Activated CD8-positive, alpha-beta memory T cell treated with anti-CD3 and anti-CD28 coated beads, Interleukin-2, amount 50 U/mL, for 1 hour (primary cell): ENCODE measurements at regions not wholly inside any gene's neighbourhood (a gene's known extent, or its start where the extent isn't known, plus 50 kb on each side); places are given as distances from the start of the nearest gene placed in this dataset.

Source experiments
- DNase-seq: peaks from one replicate; pipeline ENCODE4 v3.0.0-alpha.2; 2020; ENCODE audit errors: extremely low read depth

DNA sequence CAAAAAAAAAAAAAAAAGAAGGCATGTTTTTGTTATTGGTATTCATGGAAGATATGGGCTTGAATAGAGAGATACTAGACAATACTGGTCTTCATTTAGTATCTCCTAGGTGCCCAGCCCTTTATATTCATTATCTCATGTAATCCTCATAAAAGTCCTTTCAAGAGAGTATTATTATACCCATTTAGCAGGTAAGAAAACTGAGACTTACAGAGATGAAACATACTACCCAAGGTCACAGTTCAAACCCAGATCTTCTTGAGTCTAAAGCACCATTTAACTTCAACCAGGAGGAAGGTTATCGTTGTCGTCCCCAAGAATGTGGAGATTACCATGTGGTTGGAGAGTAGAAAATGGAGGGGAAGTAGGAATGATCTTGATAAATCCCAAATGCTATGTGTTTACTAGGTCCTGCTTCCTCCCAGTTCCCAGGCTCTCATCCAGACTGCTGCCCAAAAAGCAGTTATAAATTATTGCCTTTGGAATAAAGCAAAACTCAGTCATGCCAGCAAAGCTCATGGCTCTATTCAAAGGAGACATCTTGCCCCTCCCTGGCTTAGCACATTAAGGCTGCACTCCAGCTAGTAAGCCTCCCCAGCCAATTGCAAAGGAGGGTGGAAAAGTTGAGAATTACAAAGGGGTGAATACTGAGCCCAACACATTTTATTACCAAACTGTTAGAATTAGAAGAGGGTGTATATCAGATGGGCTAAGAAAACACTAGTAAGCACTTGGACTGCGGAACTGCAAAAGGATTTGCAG is 163.9 kb downstream of the PIK3R1 start:
- DNase-seq: no peak

DNA sequence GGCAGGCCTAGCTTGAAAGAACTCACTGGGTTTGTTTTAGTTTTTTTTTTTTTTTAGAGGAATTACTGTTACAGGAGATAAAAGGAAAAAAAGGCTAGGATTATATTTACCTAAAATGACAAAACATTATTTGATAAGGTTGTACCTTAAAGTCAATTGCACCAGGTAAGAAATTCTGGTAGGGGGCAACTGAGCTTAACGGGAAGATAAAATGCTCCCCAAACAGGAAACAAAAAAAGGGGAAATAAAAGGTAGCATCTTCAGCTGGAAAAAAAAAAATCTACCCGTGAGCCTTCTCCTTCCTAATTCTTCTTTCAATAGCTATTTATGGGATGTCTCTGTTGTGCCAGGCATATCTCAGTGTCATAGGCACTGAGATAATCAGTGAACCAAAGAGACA is 164.5 kb downstream of the PIK3R1 start:
- no peak for DNase-seq

DNA sequence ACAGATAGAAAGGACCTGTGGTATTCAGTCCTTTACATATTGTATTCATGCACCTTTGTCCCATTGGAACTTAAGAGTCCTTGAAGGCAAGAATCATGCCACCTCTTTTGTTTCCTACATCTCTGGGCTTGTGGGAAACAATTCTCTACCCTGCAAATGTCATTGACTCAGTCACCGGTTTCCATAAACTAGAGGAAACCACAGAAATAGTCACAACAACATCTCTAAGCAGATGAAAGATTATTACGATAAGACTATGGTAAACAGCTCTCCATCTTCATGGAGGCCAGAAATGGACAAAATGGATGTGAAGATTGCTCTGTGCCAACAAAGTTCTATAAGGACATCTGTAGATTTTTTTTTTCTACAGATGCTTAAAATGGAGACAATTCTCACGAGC is 165.5 kb downstream of the PIK3R1 start:
- no peak for DNase-seq

DNA sequence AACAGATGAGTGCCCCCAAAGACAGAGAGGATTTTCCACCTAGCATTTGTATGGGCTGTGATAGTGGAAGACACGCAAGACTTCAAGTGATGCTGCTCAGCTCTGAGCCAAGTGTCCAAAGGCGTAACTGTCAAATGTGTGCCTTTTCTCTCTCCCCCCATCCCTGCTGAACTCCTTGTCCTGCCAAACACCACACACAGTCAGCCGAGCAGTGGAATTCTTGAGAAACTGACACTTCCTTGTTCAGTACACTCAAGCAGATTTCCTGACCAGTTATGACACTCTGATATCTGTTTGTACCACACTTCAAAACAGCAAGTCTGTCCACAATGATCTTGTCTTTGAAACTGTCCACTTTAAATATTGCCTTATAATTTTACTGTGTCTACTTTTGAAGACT is 166.4 kb downstream of the PIK3R1 start:
- DNase-seq: no peak

DNA sequence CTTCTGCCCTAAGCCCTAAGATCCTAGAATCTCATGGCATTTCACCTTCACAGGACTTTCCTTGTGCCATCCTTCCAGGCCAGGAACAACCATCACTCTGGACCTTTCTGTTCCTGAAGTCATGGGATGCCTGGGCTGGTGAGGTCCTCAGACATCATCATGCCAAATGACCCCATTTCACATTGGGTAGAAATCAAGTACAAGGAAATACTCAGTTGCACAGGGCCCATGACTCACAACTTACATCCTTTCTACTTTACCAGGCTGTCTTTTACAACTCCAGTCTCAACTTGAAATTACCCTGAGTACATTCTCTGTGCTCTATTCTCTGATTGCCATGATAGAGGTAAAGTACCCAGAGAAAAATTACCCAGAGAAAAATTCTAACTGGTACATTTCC is 167.1 kb downstream of the PIK3R1 start:
- no peak for DNase-seq

DNA sequence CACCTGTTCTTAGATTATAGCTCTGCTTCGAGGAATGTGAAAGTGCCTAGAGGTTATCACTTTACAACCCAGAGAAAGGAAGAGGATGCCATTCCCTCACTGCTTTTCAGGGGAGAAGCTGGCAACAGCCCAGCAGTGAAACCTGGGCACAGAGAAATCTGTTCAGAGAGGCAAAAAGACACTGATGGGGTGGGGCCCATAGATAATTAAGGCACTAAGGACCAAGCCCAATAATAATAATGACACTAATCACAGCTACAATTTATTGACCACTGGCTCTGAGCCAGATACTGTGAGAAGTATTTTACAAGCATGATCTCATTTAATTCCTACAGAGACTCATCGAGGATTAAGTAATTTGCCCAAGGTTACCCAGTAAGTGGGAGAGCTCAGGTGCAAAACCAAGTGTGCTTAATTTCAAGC is 168.3 kb downstream of the PIK3R1 start:
- DNase-seq: no peak

DNA sequence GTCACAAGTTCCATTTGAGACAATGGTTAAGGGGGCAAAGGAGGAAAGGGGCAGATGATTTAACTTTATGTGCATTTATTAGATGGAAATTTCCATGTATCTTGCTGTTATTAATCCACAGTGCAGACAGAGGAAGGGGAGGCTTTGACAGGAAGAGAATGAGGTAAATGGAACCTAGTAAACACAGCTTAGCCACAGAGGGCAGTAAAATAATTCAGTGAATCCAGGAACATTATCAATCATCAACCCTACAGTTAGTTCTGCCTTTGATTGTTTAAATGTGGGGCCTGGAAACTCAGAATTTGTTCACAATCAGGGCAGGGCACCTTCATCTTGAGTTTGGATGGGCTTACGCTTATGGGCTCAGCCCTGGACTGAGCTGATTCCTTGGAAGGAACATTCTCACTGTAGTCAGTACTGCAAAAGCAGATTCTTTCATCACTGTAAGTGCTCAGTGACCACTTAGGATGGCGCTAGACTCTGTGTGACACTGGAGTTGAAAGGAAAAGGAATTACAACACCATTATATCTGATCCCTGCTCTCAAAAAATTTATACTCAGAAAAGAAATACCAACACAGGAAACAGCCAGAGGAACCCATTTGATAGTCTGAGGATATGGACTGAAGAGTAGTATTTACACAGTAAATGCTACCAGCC is 169.5 kb downstream of the PIK3R1 start:
- no peak for DNase-seq

DNA sequence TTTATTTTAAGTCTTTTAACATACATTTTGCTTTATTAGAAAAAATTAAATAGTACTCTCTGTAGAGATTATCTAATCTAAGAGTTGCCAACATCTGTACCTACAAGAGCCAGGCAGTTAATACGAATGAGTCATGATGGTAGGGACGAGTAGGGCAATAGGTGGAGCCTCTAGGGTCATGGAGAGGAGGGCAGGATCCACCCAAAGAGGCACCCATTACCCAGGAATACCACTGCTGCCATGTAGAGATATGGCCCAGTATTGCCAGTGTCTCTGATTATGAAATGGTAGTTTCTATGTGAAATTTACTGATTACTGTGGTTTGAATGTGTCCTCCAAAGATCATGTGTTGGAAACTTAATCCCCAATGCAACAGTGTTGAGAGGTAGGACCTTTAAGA is 170.4 kb downstream of the PIK3R1 start:
- DNase-seq: no peak

DNA sequence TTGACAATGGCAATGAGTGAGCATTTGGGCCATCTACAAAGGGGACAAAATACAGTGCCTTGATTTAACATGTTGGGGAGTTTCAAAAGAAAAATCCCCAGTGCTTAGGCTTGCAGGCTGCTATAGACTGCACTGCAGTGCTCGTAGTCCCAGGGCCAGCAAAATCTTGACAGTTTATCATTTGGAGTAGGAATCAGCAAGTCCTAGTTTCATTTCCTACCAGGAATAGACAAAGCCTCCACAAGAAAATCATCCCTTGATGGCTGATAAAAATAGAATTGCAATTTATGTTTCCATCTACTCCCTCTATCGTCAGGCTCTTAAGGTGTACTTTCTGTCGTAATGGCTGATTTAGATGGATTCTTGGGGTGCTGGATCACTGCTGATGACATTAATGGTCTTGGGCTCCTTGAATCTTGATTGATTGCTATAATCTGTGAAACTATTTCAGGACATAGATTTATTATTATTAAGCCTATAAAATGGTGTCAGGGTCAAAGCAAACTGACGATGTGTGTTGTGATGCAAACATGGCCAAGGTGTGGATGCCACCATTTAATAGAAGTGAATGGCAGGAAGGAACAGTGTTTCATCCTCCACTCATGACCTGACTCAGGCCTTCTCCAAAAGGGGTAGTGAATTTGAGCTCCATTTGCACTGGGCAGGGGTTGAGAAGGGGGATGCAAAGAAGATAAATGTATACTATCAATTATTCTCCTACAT is 171.7 kb downstream of the PIK3R1 start:
- DNase-seq: no peak

DNA sequence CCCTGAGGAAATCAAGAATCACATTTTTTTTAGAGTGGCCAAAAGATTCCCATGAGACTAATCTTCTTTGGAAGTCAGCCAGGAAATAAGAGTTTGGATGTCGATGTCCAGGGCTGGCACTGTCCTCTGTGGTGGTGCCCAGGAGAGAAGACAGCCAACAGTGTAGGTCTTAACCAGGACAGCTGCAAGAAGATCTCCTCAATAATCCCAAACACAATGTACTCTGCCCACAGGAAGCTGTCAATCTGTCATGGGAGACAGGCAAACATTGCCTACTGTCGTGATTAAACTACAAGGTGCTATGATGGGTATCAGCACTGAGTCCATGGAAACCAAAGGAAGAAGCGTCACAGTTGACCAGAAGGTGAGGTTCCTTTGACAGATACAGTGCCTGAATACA is 174.1 kb downstream of the PIK3R1 start:
- DNase-seq: no peak

DNA sequence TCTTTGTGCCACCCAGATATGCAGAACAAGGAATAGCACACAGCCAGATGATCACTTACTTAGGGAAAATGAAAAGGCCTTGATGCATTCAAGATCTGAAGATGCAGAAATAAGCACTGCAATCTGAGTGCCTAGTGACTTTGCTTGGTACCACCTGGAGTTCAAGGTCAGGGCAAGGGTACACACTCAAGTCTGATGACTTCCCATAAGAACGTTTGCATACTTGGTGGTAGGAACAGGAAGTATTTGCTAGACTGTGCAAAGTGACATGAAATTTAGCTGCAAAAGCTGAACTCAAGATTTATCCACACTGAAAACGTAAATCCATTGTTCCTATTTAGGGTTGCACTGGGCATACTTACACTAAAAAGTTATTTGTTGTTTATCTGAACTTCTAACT is 177.1 kb downstream of the PIK3R1 start:
- DNase-seq: no peak

DNA sequence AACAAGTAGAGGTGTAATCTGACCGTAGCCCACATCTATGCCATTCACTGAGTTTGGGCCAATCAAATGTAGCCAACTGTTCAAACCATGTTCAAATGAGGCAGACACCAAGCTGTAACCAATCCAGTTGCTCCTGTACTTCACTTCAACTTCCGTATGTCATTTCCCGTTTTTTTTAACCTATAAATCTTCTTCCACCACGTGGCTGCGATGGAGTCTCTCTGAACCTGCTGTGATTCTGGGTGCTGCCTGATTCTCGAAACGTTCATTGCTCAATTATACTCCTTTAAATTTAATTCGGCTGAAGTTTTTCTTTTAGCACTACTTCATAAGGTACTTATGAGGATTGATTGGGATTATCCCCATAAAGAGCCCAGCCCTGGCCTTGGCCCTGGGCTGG is 179.7 kb downstream of the PIK3R1 start:
- no peak for DNase-seq

DNA sequence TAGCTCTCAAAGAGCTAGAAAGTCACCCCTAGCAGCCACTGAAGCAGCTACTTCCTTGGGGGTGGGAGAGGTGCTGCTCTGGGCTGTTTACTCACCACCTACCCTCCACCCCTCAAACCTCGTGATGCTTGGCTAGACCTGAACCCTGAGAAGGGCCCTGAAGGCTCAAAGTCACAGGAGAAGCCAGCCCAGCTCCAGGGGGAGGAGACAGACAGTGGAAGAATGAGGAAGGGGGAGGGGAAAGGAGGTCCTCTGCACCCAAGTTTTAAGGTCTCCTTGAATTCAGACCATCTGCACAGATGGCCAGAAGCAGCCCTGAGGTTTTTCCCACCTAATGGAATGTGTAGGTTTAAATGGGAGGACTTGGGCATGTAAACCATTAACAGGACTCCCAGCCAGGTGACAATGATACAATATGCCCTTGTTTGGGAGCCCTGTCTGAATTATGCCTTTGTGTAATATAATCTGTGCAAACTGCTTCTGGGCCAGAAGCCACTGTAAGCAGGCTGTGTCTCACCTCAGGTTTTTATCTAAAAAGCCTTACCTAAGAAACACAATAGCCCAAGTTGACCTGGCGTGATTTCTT is 180.5 kb downstream of the PIK3R1 start:
- no peak for DNase-seq

DNA sequence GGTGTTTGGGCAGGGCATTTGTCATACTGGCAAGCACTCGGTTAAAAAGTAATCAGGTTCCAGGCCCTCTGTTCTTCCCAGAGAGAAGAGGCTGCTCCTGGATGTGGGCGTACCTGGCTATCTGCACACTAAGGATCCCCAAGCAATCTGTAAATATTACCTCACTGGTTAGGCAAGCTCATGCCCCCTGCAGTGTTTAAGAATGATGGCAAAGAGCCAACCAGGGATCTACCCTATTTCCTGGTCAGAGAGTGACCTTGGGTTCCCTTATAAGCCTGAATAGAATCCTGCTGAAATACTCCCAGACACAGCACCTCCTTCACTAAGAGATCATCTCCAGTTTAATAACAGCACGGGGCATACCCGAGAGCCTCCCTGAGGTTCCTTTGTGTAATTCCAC is 181.2 kb downstream of the PIK3R1 start:
- DNase-seq: no peak

DNA sequence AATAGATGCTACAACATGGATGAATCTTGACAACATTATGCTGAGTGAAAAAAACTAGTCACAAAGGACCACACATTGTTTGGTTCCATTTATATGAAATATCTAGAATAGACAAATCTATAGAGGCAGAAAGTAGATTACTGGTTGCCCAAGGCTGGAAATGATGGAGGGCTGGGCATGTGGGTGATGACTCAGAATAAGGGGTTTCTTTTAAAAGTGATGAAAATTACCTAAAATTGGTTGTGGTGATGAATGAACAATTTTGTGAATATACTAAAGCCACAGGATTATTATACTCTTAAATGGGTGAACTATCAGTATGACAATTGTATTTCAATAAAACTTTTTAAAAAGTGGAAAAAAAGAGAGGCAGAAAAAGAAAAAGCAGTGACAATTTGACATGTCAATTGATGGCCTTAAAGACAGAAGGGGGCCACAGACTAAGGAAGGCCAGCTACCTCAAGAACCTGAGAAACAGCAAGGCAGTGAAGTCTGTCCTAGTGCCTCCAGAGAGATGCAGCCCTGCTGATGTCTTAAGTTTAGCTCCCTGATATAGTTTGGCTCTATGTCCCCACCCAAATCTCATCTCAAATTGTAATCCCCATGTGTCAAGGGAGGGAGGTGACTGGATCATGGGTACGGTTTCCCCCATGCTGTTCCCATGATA is 182.7 kb downstream of the PIK3R1 start:
- DNase-seq: no peak

DNA sequence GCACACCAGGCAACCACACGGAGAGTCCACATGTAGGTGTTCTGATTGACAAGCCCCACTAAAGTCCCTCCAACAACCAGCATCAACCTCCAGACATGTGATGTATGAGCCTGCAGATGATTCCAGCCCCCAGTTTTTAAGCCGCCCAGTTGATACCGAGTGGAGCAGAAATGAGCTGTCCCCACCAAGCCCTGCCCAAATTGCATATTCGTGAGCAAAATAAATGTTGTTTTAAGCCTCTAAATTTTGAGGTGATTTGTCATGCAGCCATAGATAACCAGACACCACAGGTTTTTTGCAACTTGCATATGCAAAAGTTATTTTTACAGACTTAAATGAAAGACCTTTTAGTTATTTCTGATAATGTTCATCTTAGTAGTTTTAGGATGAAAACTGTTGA is 187.7 kb downstream of the PIK3R1 start:
- no peak for DNase-seq

DNA sequence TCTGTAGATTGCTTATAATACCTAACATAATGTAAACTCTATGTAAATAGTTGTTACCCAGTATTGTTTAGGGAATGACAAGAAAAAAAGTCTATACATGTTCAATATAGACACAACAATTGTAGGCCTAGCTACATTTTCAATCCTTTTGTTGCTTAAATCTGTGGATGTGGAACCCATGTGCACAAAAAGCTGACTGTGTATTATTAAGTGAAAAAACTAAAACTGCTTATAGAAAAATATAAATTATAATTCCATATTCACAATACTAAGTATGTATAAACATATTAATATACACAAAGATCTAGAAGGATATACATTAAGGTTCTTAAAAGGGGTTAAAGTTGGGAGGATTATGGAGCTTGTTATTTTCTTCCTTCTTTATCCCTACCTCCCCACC is 188.7 kb downstream of the PIK3R1 start:
- DNase-seq: no peak

DNA sequence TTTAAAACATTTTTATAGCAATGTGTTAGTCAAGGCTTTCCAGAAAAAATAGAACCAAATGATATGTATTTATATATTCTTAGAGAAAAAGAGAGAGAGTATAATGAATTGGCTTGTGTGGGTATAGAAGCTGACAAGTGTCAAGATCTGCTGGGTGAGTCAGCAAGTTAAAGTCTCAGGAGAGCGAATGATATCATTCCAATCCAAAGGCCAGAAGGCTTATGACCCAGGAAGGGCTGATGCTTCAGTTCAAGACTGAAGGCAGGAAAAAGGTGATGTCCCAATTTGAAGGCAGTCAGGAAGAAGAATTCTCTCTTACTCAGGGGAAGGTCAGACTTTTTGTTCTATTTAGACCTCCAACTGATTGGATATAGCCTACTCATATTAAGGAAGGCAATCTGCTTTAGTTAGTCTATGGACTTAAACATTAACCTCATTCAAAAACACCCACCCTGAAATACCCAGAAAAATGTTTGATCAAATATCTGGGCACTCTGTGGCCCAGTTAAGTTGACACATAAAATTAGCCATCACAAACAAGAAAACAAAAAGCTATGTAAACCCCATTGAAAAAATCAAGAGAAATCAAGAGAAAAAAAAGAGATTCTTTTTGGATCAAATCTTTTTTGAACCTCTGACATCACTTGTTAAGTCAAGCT is 189.6 kb downstream of the PIK3R1 start:
- no peak for DNase-seq

DNA sequence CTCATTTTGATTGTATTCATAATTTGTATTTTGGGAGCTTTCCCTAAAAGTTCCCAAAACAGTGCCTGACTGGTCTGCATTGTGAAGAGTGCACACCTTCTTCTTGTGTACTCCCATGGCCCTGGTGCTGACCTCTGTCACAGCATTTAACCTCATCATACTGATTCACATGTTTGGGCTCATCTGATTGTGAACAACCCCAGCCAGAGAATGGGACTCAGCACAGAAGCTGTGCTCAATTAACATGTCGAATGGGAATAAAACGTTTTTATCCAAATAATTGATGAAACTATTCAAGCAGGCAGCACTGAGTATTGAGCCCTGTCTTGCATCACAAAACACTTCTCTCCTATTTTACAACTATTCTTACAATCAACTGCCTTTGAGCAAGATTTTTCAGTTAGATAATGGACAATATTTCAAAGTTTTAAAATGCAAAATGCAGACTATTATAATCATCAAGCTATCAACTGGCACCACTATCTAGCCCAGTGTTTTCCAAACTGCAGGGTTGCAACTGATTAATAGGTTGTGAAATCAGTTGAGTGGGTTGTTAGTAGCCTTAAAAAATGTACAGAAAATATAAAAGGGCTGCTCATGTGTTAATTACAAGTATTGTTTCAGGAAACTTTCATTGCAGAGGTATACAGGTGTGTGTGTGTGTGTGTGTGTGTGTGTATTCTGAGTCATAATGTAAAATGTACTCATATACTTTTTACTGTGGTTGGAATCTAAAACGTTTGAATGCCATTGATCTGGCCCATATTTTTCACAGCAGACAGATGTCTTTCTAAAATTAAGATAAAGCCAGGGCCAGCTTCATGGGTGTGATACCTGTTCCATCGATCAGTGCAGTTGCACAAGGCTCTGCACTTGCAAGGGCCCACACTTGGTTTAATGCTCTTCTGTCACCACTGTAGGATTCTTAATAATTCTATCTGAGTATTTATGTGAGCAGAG is 190.5 kb downstream of the PIK3R1 start:
- no peak for DNase-seq

DNA sequence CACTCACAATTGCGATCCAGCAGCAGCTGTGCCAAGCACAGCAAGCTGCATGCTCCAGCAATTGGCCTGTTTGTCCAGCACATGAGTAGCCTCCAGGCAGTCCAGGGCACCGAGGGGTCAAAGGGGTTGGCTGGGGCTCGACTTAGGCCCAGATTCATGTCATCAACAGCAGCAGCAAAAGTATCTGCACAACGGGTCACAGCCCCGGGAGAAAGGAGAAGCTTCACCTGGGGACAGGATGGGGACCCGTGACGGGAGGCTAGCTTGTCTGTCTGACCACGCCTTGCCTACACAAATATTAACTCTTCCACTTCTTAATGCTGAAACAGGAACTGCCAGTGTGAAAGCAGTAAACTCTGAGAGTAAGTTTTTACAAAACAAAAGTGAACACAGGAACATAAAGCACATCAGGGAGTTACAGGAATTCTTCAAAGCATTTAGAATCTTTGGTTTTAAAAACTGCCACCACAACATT is 191.2 kb downstream of the PIK3R1 start:
- no peak for DNase-seq
